ENCODE measurements at regions not wholly inside any gene's neighbourhood (a gene's known extent, or its start where the extent isn't known, plus 50 kb on each side); places are given as distances from the start of the nearest gene placed in this dataset.

DNA sequence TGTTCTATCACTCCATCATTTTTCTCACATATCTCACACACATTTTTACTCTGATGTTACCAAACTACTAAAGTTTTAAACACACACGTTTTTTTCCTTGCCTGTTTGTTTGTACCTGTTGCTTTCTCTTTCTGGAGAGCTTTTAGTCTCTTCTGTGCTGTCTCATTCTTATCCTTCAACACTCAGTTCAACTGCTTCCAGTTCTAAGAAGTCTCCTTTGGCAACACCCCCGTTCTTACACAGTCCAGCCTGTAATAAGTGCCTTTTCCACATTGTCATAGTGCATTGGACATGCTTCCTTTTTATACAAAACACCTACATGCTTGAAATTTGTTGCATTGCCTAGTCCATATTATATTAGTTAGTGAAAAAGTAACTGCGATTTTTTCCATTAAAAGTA, 360.2 kb upstream of the BRINP3 start:
- TF ChIP-seq, protein P1, sequence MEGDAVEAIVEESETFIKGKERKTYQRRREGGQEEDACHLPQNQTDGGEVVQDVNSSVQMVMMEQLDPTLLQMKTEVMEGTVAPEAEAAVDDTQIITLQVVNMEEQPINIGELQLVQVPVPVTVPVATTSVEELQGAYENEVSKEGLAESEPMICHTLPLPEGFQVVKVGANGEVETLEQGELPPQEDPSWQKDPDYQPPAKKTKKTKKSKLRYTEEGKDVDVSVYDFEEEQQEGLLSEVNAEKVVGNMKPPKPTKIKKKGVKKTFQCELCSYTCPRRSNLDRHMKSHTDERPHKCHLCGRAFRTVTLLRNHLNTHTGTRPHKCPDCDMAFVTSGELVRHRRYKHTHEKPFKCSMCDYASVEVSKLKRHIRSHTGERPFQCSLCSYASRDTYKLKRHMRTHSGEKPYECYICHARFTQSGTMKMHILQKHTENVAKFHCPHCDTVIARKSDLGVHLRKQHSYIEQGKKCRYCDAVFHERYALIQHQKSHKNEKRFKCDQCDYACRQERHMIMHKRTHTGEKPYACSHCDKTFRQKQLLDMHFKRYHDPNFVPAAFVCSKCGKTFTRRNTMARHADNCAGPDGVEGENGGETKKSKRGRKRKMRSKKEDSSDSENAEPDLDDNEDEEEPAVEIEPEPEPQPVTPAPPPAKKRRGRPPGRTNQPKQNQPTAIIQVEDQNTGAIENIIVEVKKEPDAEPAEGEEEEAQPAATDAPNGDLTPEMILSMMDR (IDR thresholded peaks at IDR 0.05): no peak
- TF ChIP-seq POLR2A (IDR thresholded peaks at IDR 0.05): no peak
